ENCODE measurements at regions not wholly inside any gene's neighbourhood (a gene's known extent, or its start where the extent isn't known, plus 50 kb on each side); places are given as distances from the start of the nearest gene placed in this dataset.

- TF ChIP-seq POLR2A (IDR thresholded peaks at IDR 0.05; ENCODE audit: low read depth, low read length) (no peak), TAF1 (IDR thresholded peaks at IDR 0.05; ENCODE audit: borderline replicate concordance, low read depth, low read length) (no peak)
These were observed 168.4 kb upstream of the TPRG1 start for GRCh38 chr3:189003410-189003809.

All from GM12892 (cell line).